Thyroid gland (tissue), 4 donors: ENCODE measurements at regions not wholly inside any gene's neighbourhood (a gene's known extent, or its start where the extent isn't known, plus 50 kb on each side); places are given as distances from the start of the nearest gene placed in this dataset.

ENCODE experiments used
- DNase-seq, 2 donors: peaks; one replicate each; pipeline ENCODE4 v3.0.0-alpha.2; 2019
- H3K27ac ChIP-seq, 3 donors: fragments of 200-600 bp; sonication (generic); 1 replicate in 2 of 3; 2 replicates in 1 of 3; pipeline ENCODE4 v1.5.1; 2016 to 2019; ENCODE audit warnings: mild to moderate bottlenecking in 1 of 3, moderate library complexity in 1 of 3
- H3K27me3 ChIP-seq: fragments of 200-600 bp; sonication (generic); one replicate; pipeline ENCODE4 v1.5.1; 2019
- H3K36me3 ChIP-seq, 2 donors: fragments of 200-600 bp; sonication (generic); one replicate each; pipeline ENCODE4 v1.5.1; 2016 to 2019
- H3K4me1 ChIP-seq, 2 donors: fragments of 200-600 bp; sonication (generic); one replicate each; pipeline ENCODE4 v1.5.1; 2017 to 2019
- H3K4me3 ChIP-seq, 3 donors: fragments of 200-600 bp; sonication (generic); replicated peaks in 1 of 3; 1 replicate in 2 of 3; 2 replicates in 1 of 3; pipeline ENCODE4 v1.5.1; 2016; ENCODE audit warnings: mild to moderate bottlenecking in 1 of 3
- H3K9me3 ChIP-seq: fragments of 200-600 bp; sonication (generic); one replicate; pipeline ENCODE4 v1.5.1; 2017
- POLR2A ChIP-seq, 2 donors: fragments of 450-650 bp; IDR thresholded peaks; one replicate each; pipeline ENCODE4 v1.6.1; 2017; ENCODE audit warnings: antibody characterized with exemption in 2 of 2, mild to moderate bottlenecking in 2 of 2, moderate library complexity in 1 of 2
- WGBS, 2 donors: methylation state at CpG; one replicate each; pipeline ENCODE4 v1.1.5; 2017; 5-methylcytosine and 5-hydroxymethylcytosine counted together
- intact Hi-C: fragments of 100-400 bp; cut with DNase I; formaldehyde crosslinking; loops from one replicate; pipeline ENCODE4 v1.15.1; 2023
- TF ChIP-seq, protein P1 (sequence below), 6 experiments: fragments of 200-600 bp in 3 of 6; fragments of 450-650 bp in 3 of 6; sonication (generic) in 3 of 6; IDR thresholded peaks; one replicate each; pipeline ENCODE4 v1.5.1; 2016 to 2019; ENCODE audit warnings: antibody characterized with exemption in 6 of 6, mild to moderate bottlenecking in 2 of 6, inconsistent platforms in 1 of 6, moderate library complexity in 1 of 6

DNA sequence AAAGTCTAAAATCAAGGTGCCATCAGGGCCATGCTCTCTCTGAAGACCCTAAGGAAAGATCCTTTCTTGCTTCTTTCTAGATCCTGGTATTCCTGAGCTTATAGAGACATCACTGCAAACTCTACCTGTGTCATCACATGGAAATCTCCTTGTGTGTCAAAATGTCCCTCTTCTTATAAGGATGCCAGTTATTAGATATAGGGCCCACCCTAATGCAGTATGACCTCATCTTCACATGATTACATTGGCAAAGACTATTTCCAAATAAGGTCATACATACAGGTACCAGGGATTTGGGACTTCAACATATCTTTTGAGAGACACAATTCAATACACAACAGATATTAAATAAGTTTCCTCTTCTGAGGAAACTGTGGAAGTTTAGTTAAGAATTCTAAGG, 123.9 kb downstream of the UNC5CL start:
- no peak overlapping the region for H3K27ac ChIP-seq
- TF ChIP-seq, protein P1, sequence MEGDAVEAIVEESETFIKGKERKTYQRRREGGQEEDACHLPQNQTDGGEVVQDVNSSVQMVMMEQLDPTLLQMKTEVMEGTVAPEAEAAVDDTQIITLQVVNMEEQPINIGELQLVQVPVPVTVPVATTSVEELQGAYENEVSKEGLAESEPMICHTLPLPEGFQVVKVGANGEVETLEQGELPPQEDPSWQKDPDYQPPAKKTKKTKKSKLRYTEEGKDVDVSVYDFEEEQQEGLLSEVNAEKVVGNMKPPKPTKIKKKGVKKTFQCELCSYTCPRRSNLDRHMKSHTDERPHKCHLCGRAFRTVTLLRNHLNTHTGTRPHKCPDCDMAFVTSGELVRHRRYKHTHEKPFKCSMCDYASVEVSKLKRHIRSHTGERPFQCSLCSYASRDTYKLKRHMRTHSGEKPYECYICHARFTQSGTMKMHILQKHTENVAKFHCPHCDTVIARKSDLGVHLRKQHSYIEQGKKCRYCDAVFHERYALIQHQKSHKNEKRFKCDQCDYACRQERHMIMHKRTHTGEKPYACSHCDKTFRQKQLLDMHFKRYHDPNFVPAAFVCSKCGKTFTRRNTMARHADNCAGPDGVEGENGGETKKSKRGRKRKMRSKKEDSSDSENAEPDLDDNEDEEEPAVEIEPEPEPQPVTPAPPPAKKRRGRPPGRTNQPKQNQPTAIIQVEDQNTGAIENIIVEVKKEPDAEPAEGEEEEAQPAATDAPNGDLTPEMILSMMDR (IDR thresholded peaks at IDR 0.05) = no peak
- no peak for TF ChIP-seq POLR2A (IDR thresholded peaks at IDR 0.05)

DNA sequence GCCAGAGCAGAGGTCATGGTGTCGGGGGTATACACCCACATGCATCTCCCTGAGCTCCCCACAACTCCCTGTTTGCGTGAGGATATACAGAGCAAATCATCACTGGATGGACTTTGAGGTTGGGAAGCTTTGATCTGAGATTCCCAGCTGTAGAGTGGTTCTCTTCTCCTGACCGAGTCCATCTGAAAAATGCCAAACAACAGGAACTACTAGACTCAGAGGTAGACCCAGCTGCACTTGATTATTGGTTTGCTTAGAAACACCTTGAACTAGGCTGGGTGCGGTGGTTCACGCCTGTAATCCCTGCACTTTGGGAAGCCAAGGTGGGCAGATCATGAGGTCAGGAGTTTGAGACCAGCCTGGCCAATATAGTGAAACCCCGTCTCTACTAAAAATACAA, 125.0 kb downstream of the UNC5CL start:
- Histone ChIP-seq H3K4me3 (no peak overlapping the region), H3K4me1 (peaks cover 3 to 16% of the 10 kb centered on the region in 2 donors), H3K27ac (no peak overlapping the region), H3K27me3 (no peaks in the 10 kb centered on the region), H3K36me3 (no peaks in the 10 kb centered on the region), H3K9me3 (no peaks in the 10 kb centered on the region)
- no peak for DNase-seq
- TF ChIP-seq POLR2A (IDR thresholded peaks at IDR 0.05) = no peak
- 84 to 86% methylated on average over 6 of the region's 6 CpGs for WGBS, 2 donors
- intact Hi-C loops = no loop called here

More for the DNA sequence above, 123.9 kb downstream of the UNC5CL start:
- intact Hi-C loops = no loop called here
- H3K9me3 ChIP-seq = no peaks in the 10 kb centered on the region
- peaks cover 3 to 16% of the 10 kb centered on the region in 2 donors for H3K4me1 ChIP-seq
- H3K27me3 ChIP-seq = no peaks in the 10 kb centered on the region
- H3K36me3 ChIP-seq = no peaks in the 10 kb centered on the region
- DNase-seq = no peak
- no peak overlapping the region for H3K4me3 ChIP-seq

DNA sequence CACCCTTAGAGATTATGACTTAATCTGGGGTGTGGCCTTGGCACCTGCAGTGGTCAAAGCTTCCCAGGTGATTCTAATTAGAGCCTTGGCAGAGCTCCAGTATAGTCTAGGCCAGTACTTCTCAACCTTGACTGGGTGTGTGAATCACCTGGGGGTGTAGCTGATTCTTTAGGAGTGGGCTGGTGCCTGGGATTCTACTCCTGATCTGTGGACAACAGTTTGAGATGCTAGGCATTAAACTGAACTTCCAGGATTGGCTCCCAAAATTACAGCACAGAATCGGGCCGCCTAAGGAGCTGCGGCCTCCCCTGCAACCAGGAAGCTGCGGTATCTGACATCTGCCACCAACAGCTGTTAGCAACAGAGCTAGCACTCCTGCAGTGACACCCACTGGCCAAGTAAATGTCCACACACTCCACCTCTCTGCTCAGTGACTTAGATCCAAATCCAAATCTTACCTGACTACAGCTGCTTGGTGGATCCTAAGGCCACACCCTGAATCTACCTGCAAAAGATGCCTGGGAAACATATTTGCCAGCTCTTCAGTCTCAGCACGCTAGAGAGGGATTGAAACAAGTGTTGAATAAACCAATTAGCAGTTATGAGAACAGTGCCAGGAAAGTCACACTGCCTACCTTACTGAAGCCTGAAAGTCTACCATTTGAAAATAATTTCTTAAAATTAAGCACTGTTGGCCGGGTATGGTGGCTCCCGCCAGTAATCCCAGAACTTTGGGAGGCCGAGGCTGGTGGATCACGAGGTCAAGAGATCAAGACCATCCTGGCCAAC, 126.7 kb downstream of the UNC5CL start:
- 63 to 74% methylated on average over 8 to 9 of the region's 9 CpGs for WGBS, 2 donors
- intact Hi-C loops = no loop called here
- H3K36me3 ChIP-seq = no peaks in the 10 kb centered on the region
- H3K9me3 ChIP-seq = no peaks in the 10 kb centered on the region
- no peak overlapping the region for H3K27ac ChIP-seq
- peaks cover 10 to 25% of the 10 kb centered on the region in 2 donors for H3K4me1 ChIP-seq
- no peak overlapping the region for H3K4me3 ChIP-seq
- peak; percentile 22 to 41 for DNase-seq
- no peak for TF ChIP-seq POLR2A (IDR thresholded peaks at IDR 0.05)
- TF ChIP-seq, protein P1 (IDR thresholded peaks at IDR 0.05) = peak in 3 of 6 experiments; percentile 38 to 45 (median 39)
- no peaks in the 10 kb centered on the region for H3K27me3 ChIP-seq

DNA sequence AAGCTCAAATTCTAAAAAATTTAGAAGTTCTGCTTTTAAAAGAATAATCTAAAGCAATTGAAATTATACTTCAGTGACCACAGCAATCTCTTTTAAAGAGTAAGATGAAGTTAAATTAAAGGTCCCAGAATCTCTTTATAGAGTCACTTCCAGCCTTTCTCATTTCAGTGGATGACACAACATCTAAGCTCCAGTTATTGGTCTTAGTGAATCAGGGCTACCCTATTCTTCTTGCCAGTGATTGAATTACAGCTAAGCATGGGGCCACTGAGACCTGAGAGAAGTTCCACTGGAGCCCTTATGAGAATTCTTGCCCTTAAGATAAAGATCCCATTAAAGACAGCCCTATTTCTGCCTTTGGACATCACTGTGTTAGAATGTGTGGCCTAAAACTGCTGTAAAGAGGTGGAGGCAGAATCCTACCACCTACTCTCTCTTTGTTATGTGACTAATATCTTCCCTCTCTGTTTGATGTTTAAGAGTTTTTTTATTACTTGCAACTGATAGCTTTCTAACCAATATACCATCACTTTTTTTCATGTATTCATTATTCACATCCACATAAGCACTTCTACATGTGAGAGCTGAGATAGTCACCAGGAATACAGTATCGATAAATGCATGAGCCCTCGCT, 128.6 kb downstream of the UNC5CL start:
- no peaks in the 10 kb centered on the region for H3K9me3 ChIP-seq
- no peaks in the 10 kb centered on the region for H3K36me3 ChIP-seq
- no peak overlapping the region for H3K27ac ChIP-seq
- no peak for DNase-seq
- no peak overlapping the region for H3K4me3 ChIP-seq
- peaks cover 14 to 31% of the 10 kb centered on the region in 2 donors for H3K4me1 ChIP-seq
- no peaks in the 10 kb centered on the region for H3K27me3 ChIP-seq
- intact Hi-C loops = no loop called here
- 94 to 96% methylated on average over 2 of the region's 2 CpGs for WGBS, 2 donors
- TF ChIP-seq, protein P1 (IDR thresholded peaks at IDR 0.05) = no peak
- no peak for TF ChIP-seq POLR2A (IDR thresholded peaks at IDR 0.05)

GRCh38 chr6:40909811-40910210, 129.2 kb downstream of the UNC5CL start:
- Histone ChIP-seq H3K4me3 (no peak overlapping the region), H3K9me3 (no peaks in the 10 kb centered on the region), H3K27me3 (no peaks in the 10 kb centered on the region), H3K27ac (no peak overlapping the region), H3K4me1 (peaks cover 14 to 31% of the 10 kb centered on the region in 2 donors), H3K36me3 (no peaks in the 10 kb centered on the region)
- WGBS, 2 donors = 86 to 91% methylated on average over 1 of the region's 1 CpG
- intact Hi-C loops = no loop called here
- TF ChIP-seq, protein P1 (IDR thresholded peaks at IDR 0.05) = no peak
- TF ChIP-seq POLR2A (IDR thresholded peaks at IDR 0.05) = no peak
- DNase-seq = no peak
